H1 (cell line): ENCODE measurements at regions not wholly inside any gene's neighbourhood (a gene's known extent, or its start where the extent isn't known, plus 50 kb on each side); places are given as distances from the start of the nearest gene placed in this dataset.

Source experiments
- CTCF ChIA-PET: fragments of 300-600 bp; sonication (Branson Sonifier 250); formaldehyde crosslinking; loops from one replicate; lab custom pipeline; 2021; ENCODE audit not compliant: partially characterized antibody; lab: Charles Lee
- POLR2A ChIA-PET: fragments of 300-600 bp; sonication (Branson Sonifier 250); formaldehyde crosslinking; loops from one replicate; lab custom pipeline; 2021; ENCODE audit warnings: inconsistent platforms; ENCODE audit not compliant: partially characterized antibody; lab: Charles Lee
- DNase-seq, 2 experiments: peaks; one replicate each; pipeline versions ENCODE4 v3.0.0 to v3.0.0-alpha.2; 2010 to 2022; ENCODE audit warnings: low spot score in 2 of 2, low read depth in 1 of 2, mixed read lengths in 1 of 2
- FAIRE-seq: peaks from 2 replicates; lab custom pipeline; 2011; peaks lifted over from hg19 to GRCh38; lab: Jason Lieb, UNC
- H2AFZ ChIP-seq: 2 replicates; pipeline ENCODE4 v1.8.1; 2012; ENCODE audit warnings: low read length, inconsistent platforms
- H2AK5ac ChIP-seq: 2 replicates; pipeline ENCODE4 v1.6.1; 2013; ENCODE audit warnings: low read depth, low read length
- H2BK120ac ChIP-seq: replicated peaks from 2 replicates; pipeline ENCODE3; 2013; ENCODE audit warnings: low read depth, low read length, inconsistent platforms
- H2BK12ac ChIP-seq: 2 replicates; pipeline ENCODE4 v1.6.1; 2013; ENCODE audit warnings: low read depth, low read length
- H2BK15ac ChIP-seq: 2 replicates; pipeline ENCODE4 v1.6.1; 2013; ENCODE audit warnings: low read length
- H2BK20ac ChIP-seq: 2 replicates; pipeline ENCODE4 v1.6.1; 2013; ENCODE audit warnings: low read length
- H2BK5ac ChIP-seq: 2 replicates; pipeline ENCODE4 v1.6.1; 2013; ENCODE audit warnings: low read depth, low read length
- H3K14ac ChIP-seq: 2 replicates; pipeline ENCODE4 v1.6.1; 2013; ENCODE audit warnings: inconsistent platforms; ENCODE audit not compliant: insufficient read length
- H3K18ac ChIP-seq: 2 replicates; pipeline ENCODE4 v1.6.1; 2013; ENCODE audit warnings: low read length; ENCODE audit errors: extremely low read depth
- H3K23ac ChIP-seq: 2 replicates; pipeline ENCODE4 v1.6.1; 2013; ENCODE audit warnings: inconsistent platforms; ENCODE audit not compliant: insufficient read length
- H3K23me2 ChIP-seq: 2 replicates; pipeline ENCODE4 v1.6.1; 2013; ENCODE audit warnings: low read depth, low read length
- H3K27ac ChIP-seq: 2 replicates; pipeline ENCODE4 v1.6.1; 2011; ENCODE audit warnings: low read depth, low read length, inconsistent platforms
- H3K27me3 ChIP-seq, 4 experiments: replicated peaks in 1 of 4; 1 replicate in 1 of 4; 2 replicates in 3 of 4; pipeline versions ENCODE4 v1.6.1 to v1.8.1; 2011 to 2013; ENCODE audit warnings: low read length in 3 of 4, mild to moderate bottlenecking in 3 of 4, inconsistent platforms in 2 of 4, mixed read lengths in 2 of 4, moderate library complexity in 1 of 4; ENCODE audit not compliant: control insufficient read depth in 3 of 4, insufficient read depth in 3 of 4; ENCODE audit errors: extremely low read depth in 1 of 4
- H3K36me3 ChIP-seq, 4 experiments: 2 replicates each; pipeline versions ENCODE4 v1.6.1 to v1.8.1; 2011 to 2013; ENCODE audit warnings: mild to moderate bottlenecking in 4 of 4, low read length in 3 of 4, moderate library complexity in 2 of 4, control low read depth in 1 of 4, inconsistent platforms in 1 of 4; ENCODE audit not compliant: insufficient read depth in 4 of 4, control insufficient read depth in 2 of 4
- H3K4ac ChIP-seq: replicated peaks from 2 replicates; pipeline ENCODE3; 2013; ENCODE audit warnings: low read length, low read depth, mixed read lengths, inconsistent platforms; ENCODE audit not compliant: insufficient read length
- H3K4me1 ChIP-seq, 4 experiments: replicated peaks in 1 of 4; 1 replicate in 1 of 4; 2 replicates in 3 of 4; pipeline versions ENCODE4 v1.6.1 to v1.8.1; 2011 to 2013; ENCODE audit warnings: low read length in 3 of 4, inconsistent platforms in 2 of 4, mixed read lengths in 1 of 4; ENCODE audit not compliant: insufficient read depth in 4 of 4, control insufficient read depth in 3 of 4
- H3K4me2 ChIP-seq, 2 experiments: 2 replicates each; pipeline versions ENCODE4 v1.6.1 to v1.8.1; 2011 to 2013; ENCODE audit warnings: low read depth in 2 of 2, low read length in 2 of 2, control low read depth in 1 of 2, inconsistent platforms in 1 of 2, mild to moderate bottlenecking in 1 of 2; ENCODE audit not compliant: insufficient read depth in 1 of 2
- H3K4me3 ChIP-seq, 4 experiments: fragments of 200-600, 300-600 bp in 1 of 4; sonication (generic), shearing (Covaris generic), sonication (Bioruptor Twin) in 1 of 4; 2 replicates each; pipeline versions ENCODE4 v1.5.1 to v1.8.1; 2011 to 2016; ENCODE audit warnings: low read length in 4 of 4, low read depth in 3 of 4, control low read depth in 2 of 4, inconsistent platforms in 2 of 4, mild to moderate bottlenecking in 2 of 4, mixed read lengths in 1 of 4, moderate library complexity in 1 of 4; ENCODE audit not compliant: insufficient read depth in 2 of 4; ENCODE audit errors: extremely low read depth in 1 of 4
- H3K56ac ChIP-seq: replicated peaks from 2 replicates; pipeline ENCODE3; 2013; ENCODE audit warnings: low read depth, mild to moderate bottlenecking, mixed read lengths, low read length, inconsistent platforms; ENCODE audit not compliant: insufficient read length
- H3K79me1 ChIP-seq: 2 replicates; pipeline ENCODE4 v1.6.1; 2013; ENCODE audit warnings: low read depth, low read length, control low read depth
- H3K79me2 ChIP-seq, 2 experiments: 2 replicates each; pipeline versions ENCODE4 v1.6.1 to v1.8.1; 2012 to 2013; ENCODE audit warnings: low read length in 2 of 2, mild to moderate bottlenecking in 2 of 2, inconsistent platforms in 1 of 2; ENCODE audit not compliant: insufficient read depth in 2 of 2, control insufficient read depth in 1 of 2
- H3K9ac ChIP-seq, 4 experiments: replicated peaks in 1 of 4; 1 replicate in 1 of 4; 2 replicates in 3 of 4; pipeline versions ENCODE4 v1.6.1 to v1.8.1; 2011 to 2013; ENCODE audit warnings: low read depth in 3 of 4, low read length in 3 of 4, control low read depth in 2 of 4, mild to moderate bottlenecking in 2 of 4, moderate library complexity in 2 of 4, inconsistent platforms in 1 of 4; ENCODE audit errors: extremely low read depth in 1 of 4
- H3K9me3 ChIP-seq, 2 experiments: 2 replicates each; pipeline versions ENCODE4 v1.6.1 to v1.8.1; 2012 to 2013; ENCODE audit warnings: mild to moderate bottlenecking in 2 of 2, moderate library complexity in 2 of 2, control low read depth in 1 of 2, inconsistent platforms in 1 of 2, low read depth in 1 of 2, low read length in 1 of 2, mixed read lengths in 1 of 2; ENCODE audit not compliant: insufficient read depth in 2 of 2
- H4K20me1 ChIP-seq, 2 experiments: replicated peaks in 1 of 2; 2 replicates each; pipeline versions ENCODE3 to v1.8.1; 2011 to 2013; ENCODE audit warnings: inconsistent platforms in 2 of 2, low read length in 2 of 2, mild to moderate bottlenecking in 1 of 2; ENCODE audit not compliant: insufficient read depth in 2 of 2, control insufficient read depth in 1 of 2
- H4K5ac ChIP-seq: 2 replicates; pipeline ENCODE4 v1.6.1; 2013; ENCODE audit warnings: low read length, low read depth, mixed read lengths, inconsistent platforms; ENCODE audit not compliant: insufficient read length
- H4K8ac ChIP-seq: 2 replicates; pipeline ENCODE4 v1.8.0; 2013; ENCODE audit warnings: mild to moderate bottlenecking, moderate library complexity, low read length, inconsistent platforms; ENCODE audit not compliant: insufficient read depth; ENCODE audit errors: extremely low read depth
- H4K91ac ChIP-seq: replicated peaks from 2 replicates; pipeline ENCODE3; 2013; ENCODE audit warnings: low read length, mixed read lengths, inconsistent platforms; ENCODE audit not compliant: insufficient read length
- BRCA1 ChIP-seq: IDR thresholded peaks from 2 replicates; pipeline ENCODE4 v1.6.1; 2012; ENCODE audit warnings: low read depth, low read length, improper control_type of control experiment
- CBX5 ChIP-seq: fragments of 300-800, 300-1000 bp; sonication (generic); IDR thresholded peaks from 2 replicates; pipeline ENCODE4 v1.7.1; 2016; ENCODE audit warnings: antibody characterized with exemption, low read length, low read depth
- CREB1 ChIP-seq: IDR thresholded peaks from 2 replicates; pipeline ENCODE4 v1.6.1; 2012; ENCODE audit warnings: inconsistent platforms
- EZH2 ChIP-seq: fragments of 200-600 bp; sonication (generic); IDR thresholded peaks from 2 replicates; pipeline ENCODE4 v1.7.1; 2012; ENCODE audit warnings: low read depth, mild to moderate bottlenecking, moderate library complexity, low read length, inconsistent platforms; ENCODE audit not compliant: severe bottlenecking
- JUN ChIP-seq: IDR thresholded peaks from 2 replicates; pipeline ENCODE4 v1.6.1; 2011; ENCODE audit warnings: low read depth, mild to moderate bottlenecking, improper control_type of control experiment, low read length
- POLR2AphosphoS5 ChIP-seq: IDR thresholded peaks from 2 replicates; pipeline ENCODE4 v1.6.1; 2011; ENCODE audit warnings: low read depth, low read length
- RAD21 ChIP-seq, 2 experiments: IDR thresholded peaks in 1 of 2; conservative IDR thresholded peaks in 1 of 2; 2 replicates each; pipeline ENCODE4 v1.6.1; 2011; ENCODE audit warnings: low read depth in 2 of 2, low read length in 2 of 2, improper control_type of control experiment in 1 of 2, inconsistent platforms in 1 of 2, mild to moderate bottlenecking in 1 of 2, moderate library complexity in 1 of 2
- RFX5 ChIP-seq: IDR thresholded peaks from 2 replicates; pipeline ENCODE4 v1.6.1; 2011; ENCODE audit warnings: low read depth, low read length, improper control_type of control experiment, borderline replicate concordance
- SIX5 ChIP-seq: IDR thresholded peaks from 2 replicates; pipeline ENCODE4 v1.6.1; 2011; ENCODE audit warnings: mild to moderate bottlenecking, low read depth, low read length
- SP2 ChIP-seq: IDR thresholded peaks from 2 replicates; pipeline ENCODE4 v1.6.1; 2012; ENCODE audit warnings: mild to moderate bottlenecking, low read length, inconsistent platforms
- TEAD4 ChIP-seq: IDR thresholded peaks from 2 replicates; pipeline ENCODE4 v1.6.1; 2012; ENCODE audit warnings: low read depth, low read length, inconsistent platforms, mixed read lengths
- whole genome bisulfite sequencing, 2 experiments: shearing (Covaris generic) in 1 of 2; methylation state at CpG; one replicate each; pipeline versions ENCODE4 v1.1.6 to v1.1.7; 2013 to 2015; ENCODE audit warnings: low lambda C conversion rate in 2 of 2, mixed read lengths in 2 of 2, inconsistent platforms in 1 of 2, low coverage in 1 of 2, missing lambda C conversion rate in 1 of 2; ENCODE audit not compliant: insufficient replicate concordance in 2 of 2, insufficient coverage in 1 of 2, insufficient read length in 1 of 2; ENCODE audit errors: extremely low coverage in 1 of 2, missing lambda C conversion rate in 1 of 2; 5-methylcytosine and 5-hydroxymethylcytosine counted together
- TF ChIP-seq, protein P1 (sequence below), 3 experiments: IDR thresholded peaks; 1 replicate in 2 of 3; 2 replicates in 1 of 3; pipeline versions ENCODE4 v1.5.1 to v1.6.1; 2011; ENCODE audit warnings: low read length in 3 of 3, mild to moderate bottlenecking in 3 of 3, inconsistent platforms in 2 of 3, low read depth in 1 of 3, moderate library complexity in 1 of 3; ENCODE audit not compliant: insufficient read depth in 1 of 3; ENCODE audit errors: control extremely low read depth in 1 of 3

- no peak overlapping the region for H2AFZ ChIP-seq
- H3K9me3 ChIP-seq = no peaks in the 10 kb centered on the region
- H3K4me2 ChIP-seq = no peak overlapping the region
- no peak overlapping the region for H3K14ac ChIP-seq
- no peaks in the 10 kb centered on the region for H3K79me1 ChIP-seq
- H2BK12ac ChIP-seq = no peak overlapping the region
- H4K91ac ChIP-seq = no peak overlapping the region
- CTCF ChIA-PET = no interaction called here
- DNase-seq (no peak), FAIRE-seq (no peak)
- no peak overlapping the region for H3K4ac ChIP-seq
- no peaks in the 10 kb centered on the region for H3K36me3 ChIP-seq
- peaks cover 0 to 3% (median 3%) of the 10 kb centered on the region in 4 experiments; a peak in 3 of 7 replicates for H3K4me1 ChIP-seq
- whole genome bisulfite sequencing, 2 experiments = 85% methylated on average over 2 of the region's 2 CpGs; no CpG with 5 or more reads in 1 of the 2 experiments
- no peak overlapping the region for H3K9ac ChIP-seq
- no peaks in the 10 kb centered on the region for H4K20me1 ChIP-seq
- H2BK20ac ChIP-seq = no peak overlapping the region
- POLR2A ChIA-PET = no interaction called here
- H3K27me3 ChIP-seq = no peaks in the 10 kb centered on the region
- H3K4me3 ChIP-seq = no peak overlapping the region
- H2BK5ac ChIP-seq = no peak overlapping the region
- H3K23ac ChIP-seq = no peak overlapping the region
- H3K23me2 ChIP-seq = no peaks in the 10 kb centered on the region
- no peak overlapping the region for H4K8ac ChIP-seq
- no peaks in the 10 kb centered on the region for H3K79me2 ChIP-seq
- no peak overlapping the region for H2BK120ac ChIP-seq
- no peak overlapping the region for H3K18ac ChIP-seq
- no peak overlapping the region for H2AK5ac ChIP-seq
- no peak overlapping the region for H3K27ac ChIP-seq
- H4K5ac ChIP-seq = no peak overlapping the region
- no peak overlapping the region for H2BK15ac ChIP-seq
- no peak overlapping the region for H3K56ac ChIP-seq
- TF ChIP-seq SP2 = no peak
- TF ChIP-seq CBX5 = no peak
- TF ChIP-seq BRCA1 = no peak
- TF ChIP-seq, protein P1, sequence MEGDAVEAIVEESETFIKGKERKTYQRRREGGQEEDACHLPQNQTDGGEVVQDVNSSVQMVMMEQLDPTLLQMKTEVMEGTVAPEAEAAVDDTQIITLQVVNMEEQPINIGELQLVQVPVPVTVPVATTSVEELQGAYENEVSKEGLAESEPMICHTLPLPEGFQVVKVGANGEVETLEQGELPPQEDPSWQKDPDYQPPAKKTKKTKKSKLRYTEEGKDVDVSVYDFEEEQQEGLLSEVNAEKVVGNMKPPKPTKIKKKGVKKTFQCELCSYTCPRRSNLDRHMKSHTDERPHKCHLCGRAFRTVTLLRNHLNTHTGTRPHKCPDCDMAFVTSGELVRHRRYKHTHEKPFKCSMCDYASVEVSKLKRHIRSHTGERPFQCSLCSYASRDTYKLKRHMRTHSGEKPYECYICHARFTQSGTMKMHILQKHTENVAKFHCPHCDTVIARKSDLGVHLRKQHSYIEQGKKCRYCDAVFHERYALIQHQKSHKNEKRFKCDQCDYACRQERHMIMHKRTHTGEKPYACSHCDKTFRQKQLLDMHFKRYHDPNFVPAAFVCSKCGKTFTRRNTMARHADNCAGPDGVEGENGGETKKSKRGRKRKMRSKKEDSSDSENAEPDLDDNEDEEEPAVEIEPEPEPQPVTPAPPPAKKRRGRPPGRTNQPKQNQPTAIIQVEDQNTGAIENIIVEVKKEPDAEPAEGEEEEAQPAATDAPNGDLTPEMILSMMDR (IDR thresholded peaks at IDR 0.05; ENCODE audit: control extremely low read depth in 1 of 3, insufficient read depth in 1 of 3, low read depth in 1 of 3, low read length in 3 of 3) = no peak
- no peak for TF ChIP-seq SIX5
- TF ChIP-seq POLR2AphosphoS5 = no peak
- no peak for TF ChIP-seq TEAD4
- TF ChIP-seq EZH2 = no peak
- TF ChIP-seq JUN = no peak
- TF ChIP-seq CREB1 = no peak
- no peak for TF ChIP-seq RFX5
- no peak for TF ChIP-seq RAD21 (IDR thresholded peaks at IDR 0.05 in 1 of 2, conservative IDR thresholded peaks at IDR 0.05 in 1 of 2; ENCODE audit: low read depth in 2 of 2, low read length in 2 of 2)
These were observed 408.4 kb upstream of the EMCN start for GRCh38 chr4:100926039-100926717.
